DOHH2 (cell line): ENCODE measurements at regions not wholly inside any gene's neighbourhood (a gene's known extent, or its start where the extent isn't known, plus 50 kb on each side); places are given as distances from the start of the nearest gene placed in this dataset.

Source experiments
- H3F3A ChIP-seq: fragments of 200-600 bp; sonication (generic), shearing (Covaris generic); 2 replicates; pipeline ENCODE4 v1.6.0; 2016; ENCODE audit warnings: antibody characterized with exemption, mild to moderate bottlenecking; ENCODE audit not compliant: control insufficient read depth, insufficient read depth
- H3K27ac ChIP-seq: fragments of 200-600 bp; sonication (generic); 2 replicates; pipeline ENCODE4 v1.5.1; 2014; ENCODE audit warnings: low read depth, mild to moderate bottlenecking, low read length, moderate library complexity
- H3K27me3 ChIP-seq: fragments of 200-600 bp; sonication (generic); 2 replicates; pipeline ENCODE4 v1.6.1; 2014; ENCODE audit warnings: mild to moderate bottlenecking, low read length, mixed read lengths; ENCODE audit not compliant: control insufficient read depth
- H3K36me3 ChIP-seq: fragments of 200-600 bp; sonication (generic); 2 replicates; pipeline ENCODE4 v1.6.1; 2014; ENCODE audit warnings: mild to moderate bottlenecking, low read length, moderate library complexity, mixed read lengths; ENCODE audit not compliant: control insufficient read depth
- H3K4me1 ChIP-seq: fragments of 200-600 bp; sonication (generic); 2 replicates; pipeline ENCODE4 v1.6.1; 2014; ENCODE audit warnings: mild to moderate bottlenecking, low read length, mixed read lengths; ENCODE audit not compliant: control insufficient read depth
- H3K4me2 ChIP-seq: fragments of 200-600 bp; sonication (generic); 2 replicates; pipeline ENCODE4 v1.6.0; 2014; ENCODE audit warnings: mild to moderate bottlenecking, low read length, moderate library complexity
- H3K4me3 ChIP-seq: fragments of 200-600 bp; sonication (generic); 2 replicates; pipeline ENCODE4 v1.5.1; 2014; ENCODE audit warnings: mild to moderate bottlenecking, low read length, mixed read lengths
- H3K79me2 ChIP-seq: fragments of 200-600 bp; sonication (generic); 2 replicates; pipeline ENCODE4 v1.6.1; 2014; ENCODE audit warnings: mild to moderate bottlenecking, low read length, mixed read lengths; ENCODE audit not compliant: control insufficient read depth
- H3K9me2 ChIP-seq: fragments of 200-600 bp; sonication (generic); replicated peaks from 2 replicates; pipeline ENCODE4 v1.6.1; 2014; ENCODE audit warnings: mild to moderate bottlenecking, low read length, mixed read lengths; ENCODE audit not compliant: control insufficient read depth
- H3K9me3 ChIP-seq: fragments of 200-600 bp; sonication (generic); 2 replicates; pipeline ENCODE4 v1.6.1; 2014; ENCODE audit warnings: antibody characterized with exemption, low read length, mixed read lengths; ENCODE audit not compliant: control insufficient read depth, insufficient read depth
- H4K20me1 ChIP-seq: fragments of 200-600 bp; sonication (generic); 2 replicates; pipeline ENCODE4 v1.6.0; 2014; ENCODE audit warnings: low read depth, mild to moderate bottlenecking, antibody characterized with exemption, low read length, moderate library complexity; ENCODE audit not compliant: control insufficient read depth, insufficient read depth
- EZH2phosphoT487 ChIP-seq: fragments of 200-600 bp; sonication (generic); IDR thresholded peaks from 2 replicates; pipeline ENCODE4 v1.6.1; 2017; ENCODE audit warnings: borderline replicate concordance, mild to moderate bottlenecking, antibody characterized with exemption, low read length, moderate library complexity, mixed read lengths
- TF ChIP-seq, protein P1 (sequence below): fragments of 200-600 bp; sonication (generic); IDR thresholded peaks from one replicate; pipeline ENCODE4 v1.5.1; 2014; ENCODE audit warnings: antibody characterized with exemption, mild to moderate bottlenecking, low read depth, low read length; ENCODE audit not compliant: poor library complexity, severe bottlenecking

DNA sequence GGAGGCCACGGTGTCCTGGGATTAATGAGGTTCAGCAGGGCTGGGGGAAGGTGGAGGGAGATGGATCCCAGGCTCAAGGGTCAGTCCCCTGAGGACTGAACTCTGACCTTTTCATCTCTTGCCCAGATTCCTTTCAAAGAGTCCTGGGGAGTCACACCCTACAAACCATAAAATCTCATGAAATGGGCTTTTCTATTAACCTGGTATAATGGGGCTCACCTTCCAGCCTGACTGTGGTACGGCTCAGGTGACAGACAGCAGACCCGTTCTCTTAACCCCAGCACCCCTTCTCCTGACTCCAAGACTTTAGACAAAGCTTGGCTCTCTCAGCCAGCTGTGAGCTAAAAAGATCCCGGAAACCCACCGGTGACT is 268.2 kb downstream of the ADGRD1 start:
- Histone ChIP-seq H3K79me2 (no peaks in the 10 kb centered on the region), H3K9me2 (no peaks in the 10 kb centered on the region), H3K4me2 (no peak overlapping the region), H4K20me1 (no peaks in the 10 kb centered on the region), H3F3A (no peaks in the 10 kb centered on the region), H3K27me3 (no peaks in the 10 kb centered on the region; the same call in 1 of the 2 replicates), H3K36me3 (no peaks in the 10 kb centered on the region), H3K4me1 (no peaks in the 10 kb centered on the region), H3K27ac (no peak overlapping the region), H3K4me3 (no peak overlapping the region), H3K9me3 (no peaks in the 10 kb centered on the region)
- TF ChIP-seq EZH2phosphoT487: no peak
- TF ChIP-seq, protein P1, sequence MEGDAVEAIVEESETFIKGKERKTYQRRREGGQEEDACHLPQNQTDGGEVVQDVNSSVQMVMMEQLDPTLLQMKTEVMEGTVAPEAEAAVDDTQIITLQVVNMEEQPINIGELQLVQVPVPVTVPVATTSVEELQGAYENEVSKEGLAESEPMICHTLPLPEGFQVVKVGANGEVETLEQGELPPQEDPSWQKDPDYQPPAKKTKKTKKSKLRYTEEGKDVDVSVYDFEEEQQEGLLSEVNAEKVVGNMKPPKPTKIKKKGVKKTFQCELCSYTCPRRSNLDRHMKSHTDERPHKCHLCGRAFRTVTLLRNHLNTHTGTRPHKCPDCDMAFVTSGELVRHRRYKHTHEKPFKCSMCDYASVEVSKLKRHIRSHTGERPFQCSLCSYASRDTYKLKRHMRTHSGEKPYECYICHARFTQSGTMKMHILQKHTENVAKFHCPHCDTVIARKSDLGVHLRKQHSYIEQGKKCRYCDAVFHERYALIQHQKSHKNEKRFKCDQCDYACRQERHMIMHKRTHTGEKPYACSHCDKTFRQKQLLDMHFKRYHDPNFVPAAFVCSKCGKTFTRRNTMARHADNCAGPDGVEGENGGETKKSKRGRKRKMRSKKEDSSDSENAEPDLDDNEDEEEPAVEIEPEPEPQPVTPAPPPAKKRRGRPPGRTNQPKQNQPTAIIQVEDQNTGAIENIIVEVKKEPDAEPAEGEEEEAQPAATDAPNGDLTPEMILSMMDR: no peak

DNA sequence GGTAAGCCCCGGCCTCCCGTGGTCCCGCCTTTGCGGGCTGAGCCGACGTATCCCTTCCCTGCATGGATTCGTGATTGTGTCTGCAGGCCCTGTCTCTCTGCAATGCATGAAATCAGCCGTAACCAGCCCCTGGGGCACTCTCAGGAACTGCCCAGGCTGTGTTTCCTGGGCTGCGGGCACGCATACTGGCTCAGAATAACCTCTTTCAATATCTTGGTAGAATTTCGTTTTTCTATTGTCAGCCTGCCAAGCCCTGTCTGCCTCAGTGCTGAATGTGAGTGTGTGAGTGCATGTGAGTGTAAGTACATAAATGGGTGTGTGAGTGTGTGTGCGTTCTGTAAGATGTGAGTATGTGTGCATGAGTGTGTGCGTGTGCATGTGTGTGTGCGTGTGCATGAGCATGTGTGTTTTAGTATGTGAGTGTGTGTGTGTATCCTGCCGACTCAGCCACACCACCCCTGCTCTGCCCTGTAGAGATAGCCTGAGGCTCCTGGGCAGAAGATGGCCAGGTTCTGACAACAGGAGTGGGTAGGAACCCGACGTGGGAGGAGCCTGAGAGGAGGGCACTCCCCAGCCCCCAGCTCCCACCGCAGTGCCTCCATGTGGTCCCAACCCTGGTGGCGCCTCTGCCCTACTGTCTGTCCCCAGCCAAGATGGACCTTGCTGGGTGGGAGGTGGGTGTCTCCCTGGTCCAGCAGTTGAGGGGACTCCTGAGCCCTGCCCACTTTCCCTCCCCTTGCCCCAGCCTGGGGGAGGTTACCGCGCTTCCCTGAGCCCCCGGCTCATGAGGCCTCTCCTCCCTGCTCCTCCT is 268.8 kb downstream of the ADGRD1 start:
- Histone ChIP-seq H3K36me3 (no peaks in the 10 kb centered on the region), H3F3A (no peaks in the 10 kb centered on the region), H3K27ac (no peak overlapping the region), H3K79me2 (no peaks in the 10 kb centered on the region), H3K4me2 (no peak overlapping the region), H3K4me3 (no peak overlapping the region), H3K9me2 (no peaks in the 10 kb centered on the region), H3K4me1 (no peaks in the 10 kb centered on the region), H4K20me1 (no peaks in the 10 kb centered on the region), H3K27me3 (no peaks in the 10 kb centered on the region; the same call in 1 of the 2 replicates), H3K9me3 (no peaks in the 10 kb centered on the region)
- TF ChIP-seq, protein P1: no peak
- TF ChIP-seq EZH2phosphoT487: no peak

DNA sequence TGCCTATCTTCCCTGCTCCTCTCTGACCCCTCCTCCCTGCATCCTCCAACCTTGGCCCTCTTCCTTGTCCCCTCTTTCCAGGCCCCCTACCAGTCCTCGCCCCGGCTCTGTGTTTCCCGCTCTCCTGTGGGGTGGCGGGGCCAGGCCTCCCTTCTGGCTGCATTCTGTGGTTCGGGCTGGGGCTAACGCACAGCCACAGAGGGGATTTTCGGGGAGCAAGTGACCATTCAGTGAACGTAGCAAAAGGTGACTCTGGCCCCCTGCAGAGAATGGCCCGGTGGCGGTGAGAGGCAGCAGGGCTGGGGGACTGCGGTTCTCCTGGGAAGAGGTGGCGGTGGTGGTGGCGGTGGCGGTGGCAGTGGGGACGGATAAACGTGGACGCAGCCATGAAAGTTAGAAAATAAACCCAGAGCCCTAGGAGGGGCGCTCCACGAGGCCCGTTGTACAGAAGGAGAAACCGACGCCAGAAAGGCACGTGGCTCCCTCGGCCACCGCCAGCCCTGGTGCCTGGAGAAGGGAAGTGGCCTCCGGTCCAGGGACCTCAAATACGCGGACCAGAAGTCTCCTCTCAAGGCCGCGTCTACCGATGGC is 269.6 kb downstream of the ADGRD1 start:
- TF ChIP-seq, protein P1: no peak
- no peak for TF ChIP-seq EZH2phosphoT487
- Histone ChIP-seq H4K20me1 (no peaks in the 10 kb centered on the region), H3K4me1 (no peaks in the 10 kb centered on the region), H3K9me3 (no peaks in the 10 kb centered on the region), H3K27ac (no peak overlapping the region), H3F3A (no peaks in the 10 kb centered on the region), H3K9me2 (no peaks in the 10 kb centered on the region), H3K36me3 (no peaks in the 10 kb centered on the region), H3K79me2 (no peaks in the 10 kb centered on the region), H3K27me3 (no peaks in the 10 kb centered on the region; the same call in 1 of the 2 replicates), H3K4me3 (no peak overlapping the region), H3K4me2 (no peak overlapping the region)
